ENCODE measurements at regions not wholly inside any gene's neighbourhood (a gene's known extent, or its start where the extent isn't known, plus 50 kb on each side); places are given as distances from the start of the nearest gene placed in this dataset.

GRCh38 chr10:108797573-108797972, 1125.7 kb downstream of the XPNPEP1 start:
- TF ChIP-seq, protein P1, sequence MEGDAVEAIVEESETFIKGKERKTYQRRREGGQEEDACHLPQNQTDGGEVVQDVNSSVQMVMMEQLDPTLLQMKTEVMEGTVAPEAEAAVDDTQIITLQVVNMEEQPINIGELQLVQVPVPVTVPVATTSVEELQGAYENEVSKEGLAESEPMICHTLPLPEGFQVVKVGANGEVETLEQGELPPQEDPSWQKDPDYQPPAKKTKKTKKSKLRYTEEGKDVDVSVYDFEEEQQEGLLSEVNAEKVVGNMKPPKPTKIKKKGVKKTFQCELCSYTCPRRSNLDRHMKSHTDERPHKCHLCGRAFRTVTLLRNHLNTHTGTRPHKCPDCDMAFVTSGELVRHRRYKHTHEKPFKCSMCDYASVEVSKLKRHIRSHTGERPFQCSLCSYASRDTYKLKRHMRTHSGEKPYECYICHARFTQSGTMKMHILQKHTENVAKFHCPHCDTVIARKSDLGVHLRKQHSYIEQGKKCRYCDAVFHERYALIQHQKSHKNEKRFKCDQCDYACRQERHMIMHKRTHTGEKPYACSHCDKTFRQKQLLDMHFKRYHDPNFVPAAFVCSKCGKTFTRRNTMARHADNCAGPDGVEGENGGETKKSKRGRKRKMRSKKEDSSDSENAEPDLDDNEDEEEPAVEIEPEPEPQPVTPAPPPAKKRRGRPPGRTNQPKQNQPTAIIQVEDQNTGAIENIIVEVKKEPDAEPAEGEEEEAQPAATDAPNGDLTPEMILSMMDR (IDR thresholded peaks at IDR 0.05): no peak
- TF ChIP-seq POLR2A (IDR thresholded peaks at IDR 0.05): no peak

Measured in heart left ventricle (tissue), 13 donors.